H9 (cell line): ENCODE measurements at regions not wholly inside any gene's neighbourhood (a gene's known extent, or its start where the extent isn't known, plus 50 kb on each side); places are given as distances from the start of the nearest gene placed in this dataset.

Experiments used
- DNase-seq: peaks from one replicate; pipeline ENCODE4 v3.0.0-alpha.2; 2017
- H2AFZ ChIP-seq: one replicate; pipeline ENCODE4 v1.6.1; 2013; ENCODE audit warnings: mild to moderate bottlenecking, low read length, control low read depth, moderate library complexity
- H2AK5ac ChIP-seq: 2 replicates; pipeline ENCODE4 v1.6.1; 2013; ENCODE audit warnings: low read length, control low read depth, mixed read lengths; ENCODE audit not compliant: insufficient read length
- H2BK120ac ChIP-seq: one replicate; pipeline ENCODE4 v1.6.1; 2013; ENCODE audit warnings: low read depth, mild to moderate bottlenecking, low read length, control low read depth, inconsistent platforms; ENCODE audit not compliant: poor library complexity, severe bottlenecking
- H2BK12ac ChIP-seq: 2 replicates; pipeline ENCODE4 v1.6.1; 2013; ENCODE audit warnings: low read length, control low read depth, mixed read lengths, low read depth; ENCODE audit not compliant: insufficient read length
- H2BK15ac ChIP-seq: 2 replicates; pipeline ENCODE4 v1.6.1; 2013; ENCODE audit warnings: low read depth, low read length, control low read depth
- H2BK20ac ChIP-seq: one replicate; pipeline ENCODE4 v1.6.1; 2013; ENCODE audit warnings: low read depth, mild to moderate bottlenecking, low read length, control low read depth, inconsistent platforms; ENCODE audit not compliant: poor library complexity, severe bottlenecking
- H2BK5ac ChIP-seq: 2 replicates; pipeline ENCODE4 v1.6.1; 2013; ENCODE audit warnings: low read length, control low read depth, mixed read lengths; ENCODE audit not compliant: insufficient read length
- H3K14ac ChIP-seq: 2 replicates; pipeline ENCODE4 v1.6.1; 2013; ENCODE audit warnings: low read length, control low read depth; ENCODE audit not compliant: insufficient read depth
- H3K18ac ChIP-seq: 2 replicates; pipeline ENCODE4 v1.6.1; 2013; ENCODE audit warnings: low read depth, mild to moderate bottlenecking, mixed read lengths, low read length, control low read depth; ENCODE audit not compliant: insufficient read length
- H3K23ac ChIP-seq: 2 replicates; pipeline ENCODE4 v1.6.1; 2013; ENCODE audit warnings: low read length, control low read depth, mixed read lengths, low read depth; ENCODE audit not compliant: insufficient read length
- H3K23me2 ChIP-seq: 2 replicates; pipeline ENCODE4 v1.6.1; 2013; ENCODE audit warnings: low read depth, mild to moderate bottlenecking, mixed read lengths, low read length, control low read depth; ENCODE audit not compliant: insufficient read length, poor library complexity, severe bottlenecking
- H3K27ac ChIP-seq: 2 replicates; pipeline ENCODE4 v1.5.1; 2013; ENCODE audit warnings: low read length, control low read depth, mixed read lengths, low read depth; ENCODE audit not compliant: insufficient read length
- H3K27me3 ChIP-seq: 2 replicates; pipeline ENCODE4 v1.6.1; 2013; ENCODE audit warnings: low read length, control low read depth, inconsistent platforms; ENCODE audit not compliant: insufficient read depth
- H3K4ac ChIP-seq: 2 replicates; pipeline ENCODE4 v1.6.1; 2013; ENCODE audit warnings: low read depth, mild to moderate bottlenecking, control low read depth, inconsistent platforms, low read length, moderate library complexity
- H3K4me1 ChIP-seq: 2 replicates; pipeline ENCODE4 v1.6.1; 2013; ENCODE audit warnings: low read length, control low read depth, inconsistent platforms; ENCODE audit not compliant: insufficient read depth
- H3K4me2 ChIP-seq: 2 replicates; pipeline ENCODE4 v1.6.1; 2013; ENCODE audit warnings: low read length, control low read depth, mixed read lengths; ENCODE audit not compliant: insufficient read length, insufficient read depth
- H3K56ac ChIP-seq: 2 replicates; pipeline ENCODE4 v1.6.1; 2013; ENCODE audit warnings: low read depth, mild to moderate bottlenecking, mixed read lengths, low read length, control low read depth; ENCODE audit not compliant: insufficient read length
- H3K79me1 ChIP-seq: 2 replicates; pipeline ENCODE4 v1.6.1; 2013; ENCODE audit warnings: low read depth, mild to moderate bottlenecking, moderate library complexity, low read length, control low read depth, inconsistent platforms; ENCODE audit not compliant: insufficient read depth, poor library complexity, severe bottlenecking
- H3K79me2 ChIP-seq: 2 replicates; pipeline ENCODE4 v1.6.1; 2013; ENCODE audit warnings: low read length, control low read depth, inconsistent platforms; ENCODE audit not compliant: insufficient read depth
- H3K9ac ChIP-seq: 2 replicates; pipeline ENCODE4 v1.6.1; 2013; ENCODE audit warnings: low read length, control low read depth, mixed read lengths; ENCODE audit not compliant: insufficient read length; ENCODE audit errors: extremely low read depth
- H3K9me3 ChIP-seq: one replicate; pipeline ENCODE4 v1.6.1; 2013; ENCODE audit warnings: low read depth, low read length, inconsistent platforms; ENCODE audit not compliant: control insufficient read depth
- H3T11ph ChIP-seq: one replicate; pipeline ENCODE4 v1.6.1; 2013; ENCODE audit warnings: mild to moderate bottlenecking, low read length, control low read depth, inconsistent platforms
- H4K20me1 ChIP-seq: one replicate; pipeline ENCODE4 v1.6.1; 2013; ENCODE audit not compliant: control insufficient read depth, insufficient read length, insufficient read depth
- H4K5ac ChIP-seq: 2 replicates; pipeline ENCODE4 v1.6.1; 2013; ENCODE audit warnings: low read depth, mild to moderate bottlenecking, mixed read lengths, low read length, control low read depth; ENCODE audit not compliant: insufficient read length
- H4K8ac ChIP-seq: replicated peaks from 2 replicates; pipeline ENCODE4 v1.6.1; 2013; ENCODE audit warnings: low read length, control low read depth, mixed read lengths, low read depth; ENCODE audit not compliant: insufficient read length
- H4K91ac ChIP-seq: 2 replicates; pipeline ENCODE4 v1.6.1; 2013; ENCODE audit warnings: low read depth, mild to moderate bottlenecking, moderate library complexity, mixed read lengths, low read length, control low read depth; ENCODE audit not compliant: insufficient read length
- H3K27ac Mint-ChIP-seq, 3 experiments: 2 replicates in 2 of 3; 3 replicates in 1 of 3; pipeline ENCODE4 v1.8.0; 2020 to 2021; ENCODE audit warnings: mixed read lengths in 3 of 3, mild to moderate bottlenecking in 1 of 3, moderate library complexity in 1 of 3
- H3K27me3 Mint-ChIP-seq: 2 replicates; pipeline ENCODE4 v1.8.0; 2021; ENCODE audit warnings: low read depth, mild to moderate bottlenecking, moderate library complexity, mixed read lengths
- H3K36me3 Mint-ChIP-seq, 3 experiments: 2 replicates in 2 of 3; 3 replicates in 1 of 3; pipeline ENCODE4 v1.8.0; 2020 to 2021; ENCODE audit warnings: low read depth in 3 of 3, mixed read lengths in 3 of 3; ENCODE audit not compliant: insufficient read depth in 1 of 3
- H3K4me1 Mint-ChIP-seq, 2 experiments: 2 replicates each; pipeline ENCODE4 v1.8.0; 2020; ENCODE audit warnings: mixed read lengths in 2 of 2
- H3K4me3 Mint-ChIP-seq, 2 experiments: 2 replicates in 1 of 2; 3 replicates in 1 of 2; pipeline ENCODE4 v1.8.0; 2020 to 2021; ENCODE audit warnings: mild to moderate bottlenecking in 2 of 2, mixed read lengths in 2 of 2, moderate library complexity in 1 of 2
- H3K9me3 Mint-ChIP-seq, 2 experiments: 2 replicates in 1 of 2; 3 replicates in 1 of 2; pipeline ENCODE4 v1.8.0; 2020; ENCODE audit warnings: mild to moderate bottlenecking in 2 of 2, mixed read lengths in 2 of 2, moderate library complexity in 1 of 2
- CTCF ChIP-seq: fragments of 200-600 bp; sonication (generic); conservative IDR thresholded peaks from 3 replicates; pipeline ENCODE4 v1.8.0; 2021; ENCODE audit warnings: antibody characterized with exemption, mild to moderate bottlenecking

DNA sequence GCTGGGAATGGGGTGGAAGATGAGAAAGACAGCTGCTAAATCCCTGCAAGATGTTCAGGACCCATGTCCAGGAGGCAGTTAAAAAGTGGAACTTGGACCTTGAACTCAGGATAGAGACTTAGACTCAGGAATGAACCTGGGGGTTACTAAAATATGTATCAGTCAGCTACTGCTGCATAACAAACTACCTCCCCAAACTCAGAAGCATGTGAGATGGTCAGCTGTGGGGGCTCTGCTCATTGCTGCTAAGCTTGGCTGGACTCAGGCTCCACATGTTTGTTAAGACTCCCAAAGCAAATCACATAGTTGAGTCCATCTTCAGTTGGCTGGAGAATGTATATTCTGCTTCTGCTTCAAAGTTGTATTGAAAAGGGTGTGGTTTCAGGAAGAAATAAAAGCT is 61.4 kb upstream of the COPS8 start:
- H3K27me3 Mint-ChIP-seq, result peaks cover 6% of the 10 kb centered on the region
- no peak overlapping the region for H3K14ac ChIP-seq
- no peak overlapping the region for H3K56ac ChIP-seq
- no peak overlapping the region for H3K4me2 ChIP-seq
- peaks cover 0 to 6% of the 10 kb centered on the region in 2 experiments; a peak in 2 of 5 replicates for H3K9me3 Mint-ChIP-seq
- no peak overlapping the region for H3K23ac ChIP-seq
- H3K79me1 ChIP-seq, result no peaks in the 10 kb centered on the region
- H2AK5ac ChIP-seq, result no peak overlapping the region
- no peak overlapping the region for H3K4ac ChIP-seq
- no peak overlapping the region for H2BK12ac ChIP-seq
- no peaks in the 10 kb centered on the region for H3K4me1 ChIP-seq
- no peak for DNase-seq
- H3T11ph ChIP-seq, result no peak overlapping the region
- no peak overlapping the region for H4K8ac ChIP-seq
- H3K79me2 ChIP-seq, result no peaks in the 10 kb centered on the region
- no peak for TF ChIP-seq CTCF
- H3K27ac ChIP-seq, result no peak overlapping the region
- H2BK120ac ChIP-seq, result no peak overlapping the region
- no peaks in the 10 kb centered on the region for H3K9me3 ChIP-seq
- no peak overlapping the region for H2BK20ac ChIP-seq
- H3K18ac ChIP-seq, result no peak overlapping the region
- H3K23me2 ChIP-seq, result no peaks in the 10 kb centered on the region
- peaks cover 0 to 4% of the 10 kb centered on the region in 2 experiments; a peak in 3 of 4 replicates for H3K4me1 Mint-ChIP-seq
- no peak overlapping the region for H3K4me3 Mint-ChIP-seq
- H4K91ac ChIP-seq, result no peak overlapping the region
- H3K36me3 Mint-ChIP-seq, result peaks cover 0 to 2% (median 0%) of the 10 kb centered on the region in 3 experiments; a peak in 2 of 7 replicates
- H4K5ac ChIP-seq, result no peak overlapping the region
- no peak overlapping the region for H2BK15ac ChIP-seq
- H4K20me1 ChIP-seq, result no peaks in the 10 kb centered on the region
- H3K27ac Mint-ChIP-seq, result no peak overlapping the region
- no peak overlapping the region for H2AFZ ChIP-seq
- no peaks in the 10 kb centered on the region for H3K27me3 ChIP-seq
- H2BK5ac ChIP-seq, result no peak overlapping the region
- no peak overlapping the region for H3K9ac ChIP-seq
